DMS79 treated with DMSO at 0.1 percent for 48 hours (cell line): ENCODE measurements at regions not wholly inside any gene's neighbourhood (a gene's known extent, or its start where the extent isn't known, plus 50 kb on each side); places are given as distances from the start of the nearest gene placed in this dataset.

Experiments used
- DNase-seq: peaks from one replicate; lab custom pipeline; 2025; lab: John Stamatoyannopoulos, UW

DNA sequence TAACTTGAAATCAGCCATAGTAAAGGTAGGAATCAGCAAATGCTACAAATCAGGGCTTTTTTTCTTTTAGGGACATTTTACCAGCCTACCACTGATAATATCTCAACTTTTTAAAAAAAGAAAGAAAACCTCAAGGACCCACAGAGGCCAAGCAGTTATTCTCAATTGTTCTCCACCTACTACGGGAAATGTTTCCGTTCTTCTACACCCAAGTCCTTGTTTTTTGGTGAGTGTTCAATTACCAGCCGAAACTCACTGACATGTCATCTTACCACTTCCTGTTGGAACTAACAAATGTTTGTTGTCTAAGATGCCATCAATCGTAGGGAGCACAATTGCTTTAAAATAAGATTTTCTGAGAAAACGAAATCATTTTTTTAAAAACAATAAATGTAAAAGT, 50.2 kb upstream of the CDK1 start:
- no peak for DNase-seq

DNA sequence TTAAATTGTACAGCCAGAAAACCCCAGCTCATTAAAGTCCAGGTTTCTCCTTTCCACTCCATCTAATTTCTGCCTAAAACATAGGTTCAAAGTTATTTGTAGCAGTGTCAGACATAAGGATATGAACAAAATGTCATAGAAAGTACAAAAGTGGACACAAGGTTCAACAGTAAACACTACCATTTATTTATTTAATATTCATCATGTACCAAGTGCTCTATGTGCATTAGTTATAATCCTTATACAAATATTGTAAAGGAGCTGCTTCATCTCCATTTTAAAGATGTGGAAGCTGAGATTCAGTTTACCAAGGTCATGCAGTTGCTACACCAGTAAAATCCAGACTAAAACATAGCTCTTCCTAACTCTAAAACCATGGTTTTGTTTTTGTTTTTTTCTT, 52.0 kb upstream of the CDK1 start:
- no peak for DNase-seq

DNA sequence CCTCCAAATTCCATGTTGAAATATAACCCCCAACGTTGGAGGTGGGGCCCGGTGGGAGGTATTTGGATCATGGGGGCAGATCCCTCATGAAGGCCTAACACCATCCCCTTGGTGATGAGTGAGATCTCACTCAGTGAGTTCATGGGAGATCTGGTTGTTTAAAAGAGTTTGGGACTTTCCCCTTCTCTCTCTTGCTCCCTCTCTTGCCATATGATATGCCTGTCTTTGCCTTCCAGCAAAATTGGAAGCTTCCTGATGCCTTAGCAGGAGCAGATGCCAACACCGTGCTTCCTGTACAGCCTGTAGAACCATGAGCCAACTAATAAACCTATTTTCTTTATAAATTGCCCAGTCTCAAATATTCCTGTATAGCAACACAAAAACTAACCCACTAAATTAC, 55.7 kb upstream of the CDK1 start:
- DNase-seq: no peak

DNA sequence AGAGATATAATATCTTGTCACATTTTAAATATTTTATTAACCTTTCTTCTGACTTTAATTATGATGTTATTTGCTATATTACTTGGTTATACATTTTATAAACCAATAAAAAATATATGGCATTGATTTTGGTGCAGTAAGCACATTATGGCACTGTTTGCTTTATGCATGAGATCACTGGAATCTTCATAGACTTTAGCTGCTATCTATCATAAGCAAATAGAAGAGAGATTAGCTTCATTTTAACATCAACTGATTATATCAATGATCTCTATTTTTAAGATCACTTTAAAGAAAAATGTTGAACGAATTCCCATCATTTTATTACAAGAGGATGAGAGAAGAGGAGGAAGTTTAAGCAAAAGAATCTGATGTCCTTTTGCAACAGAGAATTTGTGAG, 58.6 kb upstream of the CDK1 start:
- no peak for DNase-seq

DNA sequence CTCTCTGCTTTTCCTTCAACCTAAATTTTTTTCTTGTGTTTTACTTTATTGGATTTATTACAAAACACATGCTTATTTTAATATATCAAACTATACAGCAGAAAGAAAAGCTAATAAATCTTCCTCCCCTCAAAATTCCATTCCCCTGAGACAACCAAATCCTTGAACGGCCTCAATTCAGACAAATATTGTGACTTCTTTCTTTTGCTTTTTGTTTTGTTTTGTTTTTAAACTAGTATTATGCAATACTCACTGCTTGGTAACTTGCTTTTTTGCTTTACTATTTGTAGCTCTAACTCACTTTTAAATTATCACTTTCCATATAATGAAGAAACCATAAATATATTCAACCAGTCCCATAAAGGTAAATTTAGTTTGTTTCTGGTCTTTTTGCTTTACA, 59.4 kb upstream of the CDK1 start:
- no peak for DNase-seq

DNA sequence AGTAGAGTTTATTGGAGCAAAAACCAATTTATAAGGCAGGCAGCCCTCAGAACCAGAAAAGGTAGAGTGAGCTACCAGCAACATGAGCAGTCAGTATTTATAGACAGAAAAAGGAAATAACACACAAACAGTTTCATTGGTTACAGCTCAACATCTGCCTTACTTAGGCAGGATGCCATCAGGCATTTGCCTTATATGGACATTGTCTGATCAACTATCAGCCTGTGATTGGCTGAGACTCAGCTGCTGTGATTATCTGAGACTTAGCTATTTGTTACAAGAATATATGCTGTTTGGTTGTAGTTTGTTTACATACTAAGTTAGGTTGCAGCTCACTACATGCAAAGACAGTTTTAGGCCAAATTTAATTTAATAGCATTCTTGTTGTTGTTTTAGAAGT, 60.4 kb upstream of the CDK1 start:
- no peak for DNase-seq

DNA sequence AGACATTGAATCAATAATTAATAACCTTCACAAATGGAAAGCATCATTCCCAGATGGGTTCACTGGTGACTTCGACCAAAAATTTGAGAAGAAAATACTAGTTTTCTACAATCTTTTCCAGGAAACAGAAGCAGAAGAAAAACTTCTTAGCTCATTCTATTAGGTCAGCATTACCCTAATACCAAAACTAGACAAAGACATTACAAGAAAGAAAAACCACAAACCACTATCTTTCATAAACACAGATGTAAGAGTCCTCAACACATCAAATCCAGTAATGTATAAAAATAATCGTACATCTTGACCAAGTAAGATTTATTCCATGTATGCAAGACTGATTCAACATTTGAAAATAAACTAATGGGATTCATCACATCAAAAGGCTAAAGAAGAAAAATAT, 64.0 kb upstream of the CDK1 start:
- no peak for DNase-seq

DNA sequence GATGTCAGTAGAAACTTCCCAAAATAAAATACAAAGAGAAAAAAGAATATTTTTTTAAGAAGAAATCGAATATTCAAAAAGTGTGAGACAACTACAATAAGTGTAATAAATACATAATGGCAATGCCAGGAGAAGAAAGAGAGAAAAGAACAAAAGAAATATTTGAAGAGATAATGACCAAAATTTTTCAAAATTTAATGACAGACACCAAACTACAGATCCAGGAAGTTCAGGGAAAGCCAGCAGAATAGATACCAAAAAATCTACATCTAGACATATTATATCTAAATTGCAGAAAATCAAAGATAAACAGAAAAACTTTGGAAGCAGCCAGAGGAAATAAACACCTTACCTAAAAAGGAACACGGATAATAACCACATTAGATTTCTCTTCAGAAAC, 66.8 kb upstream of the CDK1 start:
- no peak for DNase-seq

DNA sequence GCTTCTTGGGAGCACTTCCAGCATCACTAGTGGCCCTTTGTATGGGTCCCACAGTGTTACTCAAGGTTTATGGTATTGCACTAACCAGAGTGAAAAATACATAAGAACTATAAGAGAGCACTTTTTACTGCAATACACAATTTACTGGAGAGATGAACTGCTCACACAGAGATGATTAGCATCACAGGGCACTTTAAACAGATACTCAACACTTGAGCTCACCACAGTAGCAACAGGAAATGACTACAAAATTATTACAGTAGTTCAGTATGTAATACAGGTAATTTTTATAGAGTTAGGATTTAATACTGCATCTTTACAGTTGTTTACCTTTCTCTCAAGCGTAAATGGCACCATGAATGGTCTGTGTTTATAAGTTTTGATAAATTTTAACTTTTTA, 68.2 kb upstream of the CDK1 start:
- DNase-seq: no peak

DNA sequence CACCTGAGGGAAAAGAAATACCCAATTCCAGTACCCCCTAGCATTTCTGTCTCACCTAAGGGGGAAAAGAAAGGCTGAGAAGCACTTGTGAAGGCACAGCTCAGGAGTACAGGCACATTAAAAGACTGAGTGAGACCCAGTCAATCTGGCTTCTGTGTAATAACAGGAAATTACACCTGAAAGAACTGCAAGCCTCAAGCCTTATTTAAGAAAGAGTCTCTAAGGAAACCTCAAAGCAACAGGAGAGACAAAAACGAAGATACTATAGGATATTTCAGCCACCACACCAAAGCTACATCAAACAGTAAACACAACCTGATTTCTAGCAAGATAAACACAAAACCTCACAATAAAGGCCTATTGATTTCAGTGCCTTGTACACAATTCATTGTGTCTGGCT, 69.6 kb upstream of the CDK1 start:
- DNase-seq: no peak

DNA sequence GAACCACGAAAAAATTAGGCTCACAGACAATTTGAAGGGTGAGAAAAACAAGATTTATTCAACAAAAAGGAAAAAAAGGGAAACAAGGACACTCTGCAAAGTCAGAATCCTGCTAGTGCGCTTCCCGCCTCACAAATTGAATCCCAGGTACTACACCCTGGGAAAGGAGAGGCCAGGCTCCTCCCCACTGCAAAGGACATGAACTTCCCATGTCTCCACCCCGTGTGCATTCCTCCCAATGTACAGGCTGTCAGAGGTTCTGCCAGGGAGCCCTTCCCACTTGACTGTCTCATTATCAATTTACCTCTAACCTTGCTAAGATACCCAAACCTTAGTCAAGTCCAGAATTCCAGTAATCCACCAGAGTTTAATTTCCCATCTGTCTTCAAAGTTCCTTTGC, 70.4 kb upstream of the CDK1 start:
- no peak for DNase-seq

DNA sequence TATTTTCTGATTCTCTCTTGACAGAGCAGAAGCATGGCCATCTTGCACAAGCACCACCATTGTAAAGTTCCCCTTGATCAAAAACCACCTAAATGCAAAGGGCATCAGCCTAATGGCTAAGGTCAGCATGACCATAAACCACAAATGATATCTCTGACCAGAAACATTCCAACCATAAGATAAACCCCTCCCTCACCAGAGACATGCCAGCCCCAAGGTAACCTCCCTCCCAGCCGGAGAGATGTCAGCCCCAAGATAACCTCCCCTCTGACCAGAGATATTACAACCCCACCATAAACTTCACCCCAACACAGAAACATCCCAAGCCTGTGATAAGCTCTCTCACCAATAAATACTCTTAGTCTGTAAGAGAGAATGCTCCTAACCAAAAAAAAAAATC, 72.1 kb upstream of the CDK1 start:
- DNase-seq: no peak

DNA sequence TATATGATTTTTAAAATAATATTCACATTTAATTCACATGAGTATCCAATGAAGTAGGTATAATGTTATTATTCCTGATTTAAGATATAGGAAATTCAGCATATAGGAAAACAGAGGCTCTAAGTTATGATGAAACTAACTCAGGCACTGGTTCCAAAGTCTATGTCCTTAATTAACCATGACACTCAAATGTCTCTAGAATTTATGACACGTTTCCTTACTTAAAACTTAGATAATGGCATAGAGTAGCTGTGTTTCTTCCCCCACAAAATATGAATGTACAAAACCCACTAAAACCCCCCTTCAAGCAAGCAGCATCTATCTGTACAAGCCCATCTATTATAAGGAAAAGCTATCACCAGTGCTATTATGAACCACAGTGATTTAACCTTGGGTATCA, 72.9 kb upstream of the CDK1 start:
- DNase-seq: no peak

DNA sequence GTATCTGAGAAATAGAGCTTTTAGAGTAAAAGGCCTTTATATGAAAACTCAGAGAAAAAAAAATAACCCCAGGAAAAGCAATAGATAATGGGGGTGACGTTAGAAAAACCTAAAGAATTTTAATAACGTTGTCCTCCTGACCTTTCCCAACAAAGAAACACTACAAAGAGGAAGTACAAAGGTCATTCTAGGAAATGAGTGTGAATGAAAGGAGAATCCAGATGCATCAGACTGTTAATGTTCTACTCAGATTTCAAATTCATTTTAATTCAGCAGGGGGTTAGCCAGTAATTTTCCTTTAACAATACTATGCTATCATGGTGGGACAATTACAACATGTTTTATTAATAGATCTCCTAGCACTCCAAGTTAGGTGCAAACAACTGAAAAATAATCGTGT, 73.8 kb upstream of the CDK1 start:
- DNase-seq: no peak

DNA sequence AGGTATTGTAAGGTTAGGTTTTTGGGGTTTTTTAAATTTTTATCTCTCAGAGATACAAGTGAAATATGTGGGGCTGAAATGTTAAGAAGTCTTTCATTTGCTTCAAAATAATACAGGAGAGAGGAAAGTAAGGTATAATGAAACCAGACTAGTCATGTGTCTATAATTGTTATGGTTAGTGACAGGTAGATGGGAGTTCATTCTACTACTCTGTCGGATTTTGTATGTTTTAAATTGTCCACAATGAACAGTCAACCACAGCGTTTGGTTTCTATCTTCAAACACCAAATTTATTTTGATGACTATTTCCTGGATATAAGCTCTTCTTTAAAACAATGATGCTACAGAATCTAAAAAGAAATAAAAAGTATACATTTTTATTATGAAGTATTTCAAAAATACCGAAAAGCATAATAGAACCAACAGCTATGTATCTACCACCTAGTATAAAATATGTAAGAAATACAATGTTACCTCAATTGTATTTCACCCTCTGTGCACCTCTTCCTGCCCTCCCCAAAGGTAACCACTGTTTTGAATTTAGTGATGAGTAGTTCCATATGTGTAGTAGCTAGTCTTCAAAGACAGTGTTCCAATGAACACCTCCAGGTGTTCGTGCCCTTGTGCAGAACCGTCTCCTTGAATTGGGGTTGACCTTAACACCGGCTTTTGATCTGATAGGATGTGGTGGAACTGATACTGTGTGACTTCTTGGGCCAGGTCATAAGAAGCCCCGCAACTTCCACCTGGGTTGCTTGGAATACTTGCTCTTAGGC, 74.8 kb upstream of the CDK1 start:
- DNase-seq: no peak

DNA sequence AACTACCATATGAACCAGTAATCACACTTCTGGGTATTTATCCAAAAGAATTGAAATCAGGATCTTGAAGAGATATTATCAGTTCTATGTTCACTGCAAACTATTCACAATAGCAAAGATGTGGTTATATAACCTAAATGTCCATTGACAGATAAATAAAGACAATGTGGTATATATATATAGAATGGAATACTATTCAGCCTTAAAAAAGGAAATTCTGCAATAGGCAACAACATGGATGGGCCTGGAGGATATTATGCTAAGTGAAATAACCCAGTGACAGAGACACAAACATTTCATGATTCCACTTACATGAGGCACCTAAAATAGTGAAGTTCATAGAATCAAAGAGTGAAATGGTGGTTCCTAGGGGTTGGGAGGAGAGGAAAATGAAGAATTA, 90.6 kb upstream of the CDK1 start:
- no peak for DNase-seq

DNA sequence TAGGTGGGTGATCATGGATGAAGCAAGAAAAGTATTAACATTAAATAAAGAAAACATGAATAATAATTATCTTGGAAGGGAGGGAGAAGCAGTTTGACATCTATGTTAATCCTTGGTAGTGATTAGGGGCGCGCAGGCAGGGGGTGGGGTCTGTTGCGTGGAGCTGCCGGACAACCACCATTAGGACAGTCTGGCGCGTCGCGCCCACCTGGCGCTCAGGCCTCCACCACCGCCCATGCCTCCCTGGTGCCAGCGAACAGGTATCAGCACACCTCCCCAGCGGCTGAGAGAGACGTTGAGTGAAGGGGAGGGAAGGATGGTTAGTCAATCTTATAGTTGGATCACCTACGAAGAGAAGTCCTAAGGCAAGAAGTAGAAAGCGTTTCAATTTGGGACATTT, 94.2 kb upstream of the CDK1 start:
- DNase-seq: no peak

DNA sequence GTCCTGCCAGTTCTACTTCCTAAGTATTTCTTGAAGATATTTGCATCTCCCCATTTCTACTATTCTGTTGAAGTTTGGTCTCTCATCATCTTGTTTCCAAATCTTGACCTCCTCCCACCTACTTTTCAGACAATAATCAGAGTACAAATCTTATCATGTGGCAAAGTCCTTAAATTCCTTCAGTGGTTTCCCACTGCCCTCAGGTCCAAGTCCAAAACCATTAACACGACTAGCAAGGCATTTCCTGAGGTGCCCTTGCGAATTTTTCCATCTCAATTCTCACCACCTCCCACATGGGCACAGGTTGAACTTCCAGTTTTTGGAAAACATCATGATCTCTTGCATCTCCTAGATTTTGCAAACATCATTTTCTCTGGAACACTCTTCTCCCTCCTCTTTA, 97.2 kb upstream of the CDK1 start:
- DNase-seq: no peak

DNA sequence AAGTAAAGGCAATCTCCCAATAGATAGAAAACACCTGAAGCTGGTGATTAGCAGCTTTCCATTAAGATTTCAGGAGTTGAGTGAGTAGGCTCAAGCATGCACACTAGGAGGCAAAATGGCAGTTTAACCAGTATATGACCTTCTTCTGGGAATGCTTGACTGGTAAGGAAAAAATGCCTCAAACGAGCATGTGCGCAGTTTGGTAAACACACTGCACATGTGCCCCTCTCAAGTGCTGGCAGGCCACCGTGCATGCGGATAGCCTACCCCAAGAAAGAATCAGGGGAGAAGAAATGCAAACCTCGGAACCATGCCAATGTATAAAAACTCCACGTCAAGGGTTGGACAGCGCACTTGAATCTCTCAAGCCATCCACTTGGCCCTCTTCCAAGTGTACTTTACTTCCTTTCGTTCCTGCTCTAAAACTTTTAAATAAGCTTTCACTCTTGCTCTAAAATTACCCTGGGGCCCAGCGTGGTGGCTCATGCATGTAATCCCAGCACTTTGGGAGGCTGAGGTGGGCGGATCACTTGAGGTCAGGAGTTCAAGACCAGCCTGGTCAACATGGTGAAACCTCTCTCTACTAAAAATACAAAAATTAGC, 98.8 kb upstream of the CDK1 start:
- DNase-seq: peak; percentile 3

DNA sequence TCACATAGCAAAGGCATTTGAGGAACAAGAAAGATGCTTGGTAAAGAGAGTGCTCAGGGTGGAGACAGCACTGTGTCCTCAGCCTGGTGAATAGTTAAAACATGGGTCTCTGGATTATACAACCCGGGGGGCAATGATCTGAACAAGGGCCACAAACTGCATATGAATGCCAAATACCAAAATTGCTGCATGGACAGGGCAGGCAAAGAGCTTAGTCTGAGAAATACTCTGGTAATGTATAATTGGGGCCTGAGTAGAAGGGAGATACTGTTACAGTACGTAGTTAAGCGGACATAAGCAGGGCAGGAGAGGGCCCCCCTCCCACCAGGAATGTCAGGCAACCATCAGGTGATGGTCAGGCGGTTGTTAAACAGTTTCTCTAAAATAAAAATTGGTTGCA, 99.3 kb upstream of the CDK1 start:
- DNase-seq: no peak

DNA sequence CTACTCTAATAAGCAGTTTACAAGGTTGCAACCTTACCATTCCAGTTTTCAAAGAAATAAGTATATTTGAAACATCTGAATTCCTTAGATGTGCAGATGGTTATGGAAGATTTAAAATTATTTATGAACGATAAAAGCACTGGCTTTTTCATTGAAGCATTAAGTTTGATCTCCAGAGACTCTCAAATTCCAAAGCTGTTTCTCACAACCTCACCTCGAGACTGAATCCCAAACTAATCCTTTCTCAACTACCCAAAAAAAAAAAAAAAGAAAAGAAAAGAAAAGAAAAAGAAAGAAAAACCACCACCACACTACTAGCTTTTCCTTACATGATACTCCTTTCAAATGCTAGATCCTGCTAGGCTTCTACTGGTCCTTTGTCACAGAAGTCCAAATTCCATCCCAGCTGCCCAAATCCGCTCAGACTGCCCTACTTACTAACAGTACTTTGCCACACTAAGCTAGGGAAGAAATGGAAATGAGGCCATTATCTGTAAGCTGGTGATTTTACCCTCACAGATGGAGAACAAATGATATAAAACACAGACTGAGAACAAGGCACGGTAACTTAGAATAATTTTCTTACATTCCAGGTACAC, 100.6 kb upstream of the CDK1 start:
- no peak for DNase-seq

DNA sequence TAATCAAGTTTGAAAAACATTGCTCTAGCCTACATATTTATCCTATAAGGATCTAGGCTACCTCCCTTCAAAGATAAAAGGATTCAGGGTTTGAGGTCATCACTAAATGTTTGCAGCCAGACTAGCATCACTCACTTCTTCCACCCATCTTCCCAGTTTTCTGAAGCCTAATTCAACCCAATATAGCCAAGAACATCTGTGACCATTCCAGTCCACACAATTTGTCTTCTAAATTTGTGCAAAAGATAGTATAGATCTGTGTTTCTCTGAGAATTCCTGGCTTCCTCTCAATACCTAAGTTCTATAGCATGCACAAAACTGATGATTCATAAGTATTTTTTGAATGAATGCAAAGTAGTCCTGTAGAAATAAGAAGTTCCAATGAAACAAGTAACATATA, 103.0 kb upstream of the CDK1 start:
- no peak for DNase-seq

DNA sequence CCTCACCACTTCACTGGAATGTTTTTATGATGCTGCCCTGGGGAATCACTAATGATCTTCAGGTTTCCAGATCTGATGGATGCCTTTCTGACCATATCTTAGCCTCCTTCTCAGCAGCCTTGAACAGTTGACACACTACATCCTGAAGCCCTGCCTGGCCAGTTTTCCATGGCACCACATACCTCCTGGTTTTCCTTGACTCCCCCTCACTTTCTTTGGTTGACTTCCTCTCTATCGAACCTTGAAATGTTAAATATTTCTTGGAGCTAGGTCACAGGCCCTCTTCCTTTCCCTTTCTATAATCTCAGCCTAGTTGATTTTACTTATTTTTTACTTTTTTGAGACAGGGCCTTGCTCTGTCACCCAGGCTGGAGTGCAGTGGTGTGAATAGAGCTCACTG, 108.8 kb upstream of the CDK1 start:
- no peak for DNase-seq

DNA sequence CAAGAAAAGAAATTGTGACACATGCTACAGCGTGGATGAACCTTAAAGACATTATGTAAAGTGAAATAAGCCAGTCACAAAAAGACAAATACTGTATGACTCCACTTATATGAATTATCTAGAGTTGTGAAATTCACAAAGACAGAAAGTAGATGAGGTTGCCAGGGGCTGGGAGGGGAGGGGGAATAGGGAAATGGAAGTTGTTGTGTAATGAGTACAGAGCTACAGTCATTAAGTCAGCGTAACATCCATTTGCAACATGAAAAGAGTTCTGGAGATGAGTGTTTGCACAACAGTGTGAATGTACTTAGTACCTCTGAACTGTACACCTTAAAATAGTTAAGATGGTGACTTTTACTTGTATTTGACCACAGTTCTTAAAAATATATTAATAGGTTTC, 112.1 kb upstream of the CDK1 start:
- no peak for DNase-seq
